AG04450 (cell line): ENCODE measurements at regions not wholly inside any gene's neighbourhood (a gene's known extent, or its start where the extent isn't known, plus 50 kb on each side); places are given as distances from the start of the nearest gene placed in this dataset.

Source experiments
- CTCF ChIA-PET: fragments of 300-600, 350-600 bp; formaldehyde crosslinking; extraction: SDS; loops from one replicate; lab custom pipeline; 2022; ENCODE audit warnings: antibody characterized with exemption, inconsistent platforms; lab: Charles Lee
- POLR2A ChIA-PET: fragments of 350-600 bp; formaldehyde crosslinking; extraction: SDS; loops from one replicate; lab custom pipeline; 2021; ENCODE audit warnings: antibody characterized with exemption, inconsistent platforms; lab: Yijun Ruan, JAX
- DNase-seq: peaks from one replicate; pipeline ENCODE4 v3.0.0-alpha.2; 2011; ENCODE audit warnings: low read depth, low spot score
- H3K27ac ChIP-seq: one replicate; pipeline ENCODE4 v1.5.1; 2012; ENCODE audit warnings: low read depth, low read length, control low read depth
- H3K27me3 ChIP-seq: one replicate; pipeline ENCODE4 v1.6.0; 2012; ENCODE audit warnings: low read length; ENCODE audit not compliant: control insufficient read depth, insufficient read depth
- H3K4me3 ChIP-seq: 2 replicates; pipeline ENCODE4 v1.5.1; 2011; ENCODE audit warnings: mild to moderate bottlenecking, low read depth, low read length, control low read depth
- H3K9me3 ChIP-seq: 2 replicates; pipeline ENCODE4 v1.5.1; 2012; ENCODE audit warnings: low read length; ENCODE audit not compliant: control insufficient read depth, insufficient read depth
- CTCF ChIP-seq: IDR thresholded peaks from 2 replicates; pipeline ENCODE4 v1.5.1; 2011; ENCODE audit warnings: low read depth, low read length, control low read depth, inconsistent platforms

GRCh38 chr12:115096588-115097397 lies 412.8 kb upstream of the TBX3 start:
- Histone ChIP-seq H3K4me3 (no peak overlapping the region), H3K27me3 (no peaks in the 10 kb centered on the region), H3K27ac (no peak overlapping the region), H3K9me3 (no peaks in the 10 kb centered on the region)
- TF ChIP-seq CTCF: no peak
- ChIA-PET CTCF (no interaction called here), POLR2A (no interaction called here)
- DNase-seq: peak; percentile 24

GRCh38 chr12:115095073-115095748 lies 411.2 kb upstream of the TBX3 start:
- H3K27ac ChIP-seq: no peak overlapping the region
- ChIA-PET CTCF (no interaction called here), POLR2A (no interaction called here)
- no peak for TF ChIP-seq CTCF
- no peaks in the 10 kb centered on the region for H3K9me3 ChIP-seq
- DNase-seq: no peak
- H3K27me3 ChIP-seq: no peaks in the 10 kb centered on the region
- H3K4me3 ChIP-seq: no peak overlapping the region

- DNase-seq: no peak
- no peaks in the 10 kb centered on the region for H3K27me3 ChIP-seq
- ChIA-PET CTCF (interaction anchor here (0.6 kb wide), 1 partner anchor 852 kb away, joined by 3 read pairs; no protein-coding TSS in a partner anchor), POLR2A (no interaction called here)
- TF ChIP-seq CTCF: no peak
- H3K9me3 ChIP-seq: no peaks in the 10 kb centered on the region
- H3K4me3 ChIP-seq: no peak overlapping the region
- H3K27ac ChIP-seq: no peak overlapping the region
Measured at GRCh38 chr12:115094163-115094816, 410.3 kb upstream of the TBX3 start.

- TF ChIP-seq CTCF: no peak
- DNase-seq: no peak
- POLR2A ChIA-PET: no interaction called here
- CTCF ChIA-PET: no interaction called here
- Histone ChIP-seq H3K9me3 (no peaks in the 10 kb centered on the region), H3K27me3 (no peaks in the 10 kb centered on the region), H3K4me3 (no peak overlapping the region), H3K27ac (no peak overlapping the region)
Measured at GRCh38 chr12:115093261-115093660, 409.3 kb upstream of the TBX3 start.
